ENCODE measurements at regions not wholly inside any gene's neighbourhood (a gene's known extent, or its start where the extent isn't known, plus 50 kb on each side); places are given as distances from the start of the nearest gene placed in this dataset.
A peak's percentile ranks its signal among the peaks of the same experiment; 100 is the strongest.
"Not testable (repeated sequence)": the region's sequence is repeated elsewhere in the genome, so short reads cannot be mapped to it uniquely, and the experiment has no call there.

GRCh38 chr6:58198301-58198700 lies 880.9 kb downstream of the PRIM2 start:
- Mint-ChIP-seq H3K36me3 (ENCODE audit: low read depth) (no peaks in the 10 kb centered on the region), H3K9me3 (no peaks in the 10 kb centered on the region), H3K4me3 (peak overlapping the region; percentile 46), H3K4me1 (ENCODE audit: low read depth) (peaks cover 60% of the 10 kb centered on the region), H3K27me3 (ENCODE audit: insufficient read depth) (no peaks in the 10 kb centered on the region), H3K27ac (peak overlapping the region; percentile 69)
- peak; percentile 69 for DNase-seq
- TF ChIP-seq CTCF (IDR thresholded peaks at IDR 0.05) = no peak

GRCh38 chr6:58237124-58237523 lies 919.7 kb downstream of the PRIM2 start:
- not testable (repeated sequence) for H3K4me3 Mint-ChIP-seq; H3K27ac Mint-ChIP-seq; DNase-seq; H3K27me3 Mint-ChIP-seq (ENCODE audit: insufficient read depth); H3K36me3 Mint-ChIP-seq (ENCODE audit: low read depth); H3K9me3 Mint-ChIP-seq; H3K4me1 Mint-ChIP-seq (ENCODE audit: low read depth)

- not testable (repeated sequence) for H3K9me3 Mint-ChIP-seq; H3K4me1 Mint-ChIP-seq (ENCODE audit: low read depth); H3K36me3 Mint-ChIP-seq (ENCODE audit: low read depth); DNase-seq; H3K4me3 Mint-ChIP-seq; H3K27ac Mint-ChIP-seq; H3K27me3 Mint-ChIP-seq (ENCODE audit: insufficient read depth)
These were observed 921.0 kb downstream of the PRIM2 start for GRCh38 chr6:58238421-58238820.

- H3K4me3 Mint-ChIP-seq; H3K4me1 Mint-ChIP-seq (ENCODE audit: low read depth); H3K36me3 Mint-ChIP-seq (ENCODE audit: low read depth); H3K9me3 Mint-ChIP-seq; H3K27ac Mint-ChIP-seq; DNase-seq; H3K27me3 Mint-ChIP-seq (ENCODE audit: insufficient read depth): not testable (repeated sequence)
These were observed 940.2 kb downstream of the PRIM2 start for GRCh38 chr6:58257625-58258024.

- Mint-ChIP-seq H3K4me1 (ENCODE audit: low read depth) (peaks cover 22% of the 10 kb centered on the region), H3K4me3 (no peak overlapping the region), H3K9me3 (no peaks in the 10 kb centered on the region), H3K27ac (no peak overlapping the region), H3K36me3 (ENCODE audit: low read depth) (no peaks in the 10 kb centered on the region), H3K27me3 (ENCODE audit: insufficient read depth) (no peaks in the 10 kb centered on the region)
- TF ChIP-seq CTCF (IDR thresholded peaks at IDR 0.05) = no peak
- DNase-seq = no peak
These were observed 972.7 kb downstream of the PRIM2 start for GRCh38 chr6:58290177-58290576.

- peaks cover 22% of the 10 kb centered on the region for H3K4me1 Mint-ChIP-seq (ENCODE audit: low read depth)
- H3K4me3 Mint-ChIP-seq; H3K36me3 Mint-ChIP-seq (ENCODE audit: low read depth); H3K27ac Mint-ChIP-seq; H3K27me3 Mint-ChIP-seq (ENCODE audit: insufficient read depth); H3K9me3 Mint-ChIP-seq: not testable (repeated sequence)
- DNase-seq = peak; percentile 28
These were observed 973.9 kb downstream of the PRIM2 start for GRCh38 chr6:58291319-58291718.

- H3K27me3 Mint-ChIP-seq (ENCODE audit: insufficient read depth); H3K4me1 Mint-ChIP-seq (ENCODE audit: low read depth); H3K9me3 Mint-ChIP-seq; H3K27ac Mint-ChIP-seq; H3K36me3 Mint-ChIP-seq (ENCODE audit: low read depth); DNase-seq; H3K4me3 Mint-ChIP-seq: not testable (repeated sequence)
These were observed 990.5 kb downstream of the PRIM2 start for GRCh38 chr6:58307901-58308300.

- H3K4me3 Mint-ChIP-seq; H3K36me3 Mint-ChIP-seq (ENCODE audit: low read depth); DNase-seq; H3K9me3 Mint-ChIP-seq; H3K27me3 Mint-ChIP-seq (ENCODE audit: insufficient read depth); H3K27ac Mint-ChIP-seq: not testable (repeated sequence)
- peaks cover 17% of the 10 kb centered on the region for H3K4me1 Mint-ChIP-seq (ENCODE audit: low read depth)
These were observed 1014.7 kb downstream of the PRIM2 start for GRCh38 chr6:58332108-58332507.

- not testable (repeated sequence) for H3K36me3 Mint-ChIP-seq (ENCODE audit: low read depth); H3K4me3 Mint-ChIP-seq; H3K27ac Mint-ChIP-seq; H3K9me3 Mint-ChIP-seq; H3K27me3 Mint-ChIP-seq (ENCODE audit: insufficient read depth); DNase-seq
- peaks cover 11% of the 10 kb centered on the region for H3K4me1 Mint-ChIP-seq (ENCODE audit: low read depth)
These were observed 1024.9 kb downstream of the PRIM2 start for GRCh38 chr6:58342287-58342686.

- not testable (repeated sequence) for H3K27ac Mint-ChIP-seq; H3K36me3 Mint-ChIP-seq (ENCODE audit: low read depth); H3K4me3 Mint-ChIP-seq; H3K27me3 Mint-ChIP-seq (ENCODE audit: insufficient read depth); H3K9me3 Mint-ChIP-seq; DNase-seq
- peaks cover 52% of the 10 kb centered on the region for H3K4me1 Mint-ChIP-seq (ENCODE audit: low read depth)
These were observed 1030.1 kb downstream of the PRIM2 start for GRCh38 chr6:58347534-58347933.

- peak; percentile 47 for DNase-seq
- not testable (repeated sequence) for H3K9me3 Mint-ChIP-seq; H3K36me3 Mint-ChIP-seq (ENCODE audit: low read depth); H3K27me3 Mint-ChIP-seq (ENCODE audit: insufficient read depth)
- H3K27ac Mint-ChIP-seq = peak overlapping the region; percentile 84
- peak overlapping the region; percentile 71 for H3K4me3 Mint-ChIP-seq
- H3K4me1 Mint-ChIP-seq (ENCODE audit: low read depth) = peaks cover 73% of the 10 kb centered on the region
These were observed 1034.2 kb downstream of the PRIM2 start for GRCh38 chr6:58351619-58352018.

GRCh38 chr6:58358452-58358851 lies 1041.0 kb downstream of the PRIM2 start:
- Mint-ChIP-seq H3K27ac (peak overlapping the region; percentile 69), H3K4me1 (ENCODE audit: low read depth) (peaks cover 30% of the 10 kb centered on the region), H3K4me3 (0 out of 2 replicates have a peak overlapping the region, but pooled peaks have one; percentile 29)
- not testable (repeated sequence) for H3K36me3 Mint-ChIP-seq (ENCODE audit: low read depth); H3K9me3 Mint-ChIP-seq; H3K27me3 Mint-ChIP-seq (ENCODE audit: insufficient read depth); DNase-seq

GRCh38 chr6:58365856-58366255 lies 1048.4 kb downstream of the PRIM2 start:
- not testable (repeated sequence) for H3K4me3 Mint-ChIP-seq; H3K36me3 Mint-ChIP-seq (ENCODE audit: low read depth); H3K4me1 Mint-ChIP-seq (ENCODE audit: low read depth); H3K27me3 Mint-ChIP-seq (ENCODE audit: insufficient read depth); H3K27ac Mint-ChIP-seq; H3K9me3 Mint-ChIP-seq; DNase-seq

Data from HFFc6 (cell line).